C4-2B (cell line): ENCODE measurements at regions not wholly inside any gene's neighbourhood (a gene's known extent, or its start where the extent isn't known, plus 50 kb on each side); places are given as distances from the start of the nearest gene placed in this dataset.

ENCODE experiments used
- ZFX ChIP-seq: fragments of 450-650 bp; IDR thresholded peaks from 2 replicates; pipeline ENCODE4 v1.6.1; 2017
- TF ChIP-seq, protein P1 (sequence below): fragments of 450-650 bp; conservative IDR thresholded peaks from 2 replicates; pipeline ENCODE4 v1.5.1; 2017; ENCODE audit warnings: mild to moderate bottlenecking

DNA sequence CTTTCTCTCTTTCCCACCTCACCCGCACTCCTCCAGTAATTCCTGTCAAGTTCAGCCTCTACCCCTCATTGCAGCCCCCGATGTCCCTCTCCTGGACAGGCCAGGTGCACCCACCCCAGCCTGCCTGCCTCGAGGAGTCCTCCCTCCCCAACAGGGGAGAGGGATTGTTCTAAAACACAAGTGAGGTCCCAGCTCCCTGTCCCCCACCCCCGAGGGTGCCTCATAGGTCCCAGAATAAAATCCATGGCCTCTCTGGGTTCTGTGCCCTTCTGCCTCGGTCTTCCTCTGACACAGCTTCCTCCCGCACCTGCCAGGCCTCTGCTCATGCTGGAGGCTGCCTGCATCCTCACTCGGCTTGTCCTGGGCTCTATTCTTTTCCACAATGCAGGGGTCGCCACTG lies 720.1 kb downstream of the BRD1 start:
- TF ChIP-seq ZFX: no peak
- TF ChIP-seq, protein P1, sequence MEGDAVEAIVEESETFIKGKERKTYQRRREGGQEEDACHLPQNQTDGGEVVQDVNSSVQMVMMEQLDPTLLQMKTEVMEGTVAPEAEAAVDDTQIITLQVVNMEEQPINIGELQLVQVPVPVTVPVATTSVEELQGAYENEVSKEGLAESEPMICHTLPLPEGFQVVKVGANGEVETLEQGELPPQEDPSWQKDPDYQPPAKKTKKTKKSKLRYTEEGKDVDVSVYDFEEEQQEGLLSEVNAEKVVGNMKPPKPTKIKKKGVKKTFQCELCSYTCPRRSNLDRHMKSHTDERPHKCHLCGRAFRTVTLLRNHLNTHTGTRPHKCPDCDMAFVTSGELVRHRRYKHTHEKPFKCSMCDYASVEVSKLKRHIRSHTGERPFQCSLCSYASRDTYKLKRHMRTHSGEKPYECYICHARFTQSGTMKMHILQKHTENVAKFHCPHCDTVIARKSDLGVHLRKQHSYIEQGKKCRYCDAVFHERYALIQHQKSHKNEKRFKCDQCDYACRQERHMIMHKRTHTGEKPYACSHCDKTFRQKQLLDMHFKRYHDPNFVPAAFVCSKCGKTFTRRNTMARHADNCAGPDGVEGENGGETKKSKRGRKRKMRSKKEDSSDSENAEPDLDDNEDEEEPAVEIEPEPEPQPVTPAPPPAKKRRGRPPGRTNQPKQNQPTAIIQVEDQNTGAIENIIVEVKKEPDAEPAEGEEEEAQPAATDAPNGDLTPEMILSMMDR: no peak
